ENCODE measurements at regions not wholly inside any gene's neighbourhood (a gene's known extent, or its start where the extent isn't known, plus 50 kb on each side); places are given as distances from the start of the nearest gene placed in this dataset.

DNA sequence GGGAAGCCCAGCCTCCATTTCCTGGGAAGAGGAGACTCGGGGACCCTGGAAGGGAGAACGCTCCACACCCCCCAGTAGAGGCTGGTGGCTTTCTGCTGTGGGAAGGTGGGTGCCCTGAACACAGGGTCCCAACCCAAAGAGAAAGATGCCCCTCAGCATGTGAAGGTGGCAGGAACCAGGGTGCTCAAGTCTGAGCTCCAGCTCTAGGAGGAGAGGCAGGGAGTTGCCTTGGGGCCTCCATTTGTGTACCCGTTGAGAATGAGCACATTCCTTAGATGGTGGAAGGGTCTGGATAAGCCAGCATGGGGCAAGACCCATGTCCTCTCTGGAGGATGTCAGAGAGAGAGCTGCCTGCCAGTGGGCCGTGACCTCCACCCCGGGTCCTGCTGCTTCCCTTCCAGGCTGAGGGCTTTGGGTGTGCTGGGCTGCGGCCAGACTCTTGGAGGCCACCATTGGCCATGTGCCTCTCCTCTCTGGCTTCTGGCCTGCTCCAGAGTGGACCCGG is 212.4 kb downstream of the TBC1D2B start:
- TF ChIP-seq, protein P1, sequence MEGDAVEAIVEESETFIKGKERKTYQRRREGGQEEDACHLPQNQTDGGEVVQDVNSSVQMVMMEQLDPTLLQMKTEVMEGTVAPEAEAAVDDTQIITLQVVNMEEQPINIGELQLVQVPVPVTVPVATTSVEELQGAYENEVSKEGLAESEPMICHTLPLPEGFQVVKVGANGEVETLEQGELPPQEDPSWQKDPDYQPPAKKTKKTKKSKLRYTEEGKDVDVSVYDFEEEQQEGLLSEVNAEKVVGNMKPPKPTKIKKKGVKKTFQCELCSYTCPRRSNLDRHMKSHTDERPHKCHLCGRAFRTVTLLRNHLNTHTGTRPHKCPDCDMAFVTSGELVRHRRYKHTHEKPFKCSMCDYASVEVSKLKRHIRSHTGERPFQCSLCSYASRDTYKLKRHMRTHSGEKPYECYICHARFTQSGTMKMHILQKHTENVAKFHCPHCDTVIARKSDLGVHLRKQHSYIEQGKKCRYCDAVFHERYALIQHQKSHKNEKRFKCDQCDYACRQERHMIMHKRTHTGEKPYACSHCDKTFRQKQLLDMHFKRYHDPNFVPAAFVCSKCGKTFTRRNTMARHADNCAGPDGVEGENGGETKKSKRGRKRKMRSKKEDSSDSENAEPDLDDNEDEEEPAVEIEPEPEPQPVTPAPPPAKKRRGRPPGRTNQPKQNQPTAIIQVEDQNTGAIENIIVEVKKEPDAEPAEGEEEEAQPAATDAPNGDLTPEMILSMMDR (IDR thresholded peaks at IDR 0.05 in 8 of 11, conservative IDR thresholded peaks at IDR 0.05 in 3 of 11) = no peak
- no peak for TF ChIP-seq POLR2A (IDR thresholded peaks at IDR 0.05)
